Fibroblast of peridontal ligament (primary cell): ENCODE measurements at regions not wholly inside any gene's neighbourhood (a gene's known extent, or its start where the extent isn't known, plus 50 kb on each side); places are given as distances from the start of the nearest gene placed in this dataset.

Source experiments
- DNase-seq: peaks from one replicate; pipeline ENCODE4 v3.0.0-alpha.2; 2010; ENCODE audit errors: extremely low read depth

DNA sequence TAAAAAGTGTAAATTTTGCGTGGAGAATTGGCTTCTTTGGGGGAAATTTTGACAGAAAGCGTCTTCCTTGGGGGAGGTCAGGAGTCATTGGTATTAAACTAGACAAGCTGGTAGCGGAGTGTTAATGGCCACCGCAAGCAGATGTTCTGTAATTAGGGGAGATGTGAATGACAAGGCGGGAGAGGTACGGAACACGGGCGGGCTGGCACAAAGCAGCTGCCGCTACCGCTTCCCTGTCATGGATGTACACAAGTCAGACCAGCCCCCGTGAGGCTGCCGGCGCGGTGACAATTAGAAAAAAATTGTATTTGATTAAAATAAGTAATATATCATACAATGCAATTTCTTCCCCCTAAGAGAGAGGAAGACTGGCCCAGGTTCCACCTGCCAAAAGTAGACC is 501.6 kb downstream of the VRK1 start:
- no peak for DNase-seq

DNA sequence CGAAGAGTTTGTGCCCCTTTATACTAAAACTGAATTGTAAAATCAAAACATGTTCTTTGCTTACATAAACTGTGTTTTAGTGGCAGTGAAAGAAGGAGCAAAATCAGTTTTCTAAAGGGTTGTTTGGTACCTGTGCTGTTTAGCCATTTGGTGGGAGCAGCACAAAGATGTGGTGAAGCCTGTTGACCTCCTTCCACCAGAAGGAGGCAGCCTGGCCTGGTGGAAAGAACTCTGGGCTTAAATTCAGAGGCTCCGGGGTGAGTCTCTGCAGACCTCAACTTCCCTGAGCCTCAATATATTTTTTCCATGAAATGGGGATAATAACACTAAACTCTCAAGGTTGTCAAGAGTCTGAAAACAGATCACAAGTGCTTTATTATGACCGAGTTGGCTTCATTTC is 502.5 kb downstream of the VRK1 start:
- no peak for DNase-seq

DNA sequence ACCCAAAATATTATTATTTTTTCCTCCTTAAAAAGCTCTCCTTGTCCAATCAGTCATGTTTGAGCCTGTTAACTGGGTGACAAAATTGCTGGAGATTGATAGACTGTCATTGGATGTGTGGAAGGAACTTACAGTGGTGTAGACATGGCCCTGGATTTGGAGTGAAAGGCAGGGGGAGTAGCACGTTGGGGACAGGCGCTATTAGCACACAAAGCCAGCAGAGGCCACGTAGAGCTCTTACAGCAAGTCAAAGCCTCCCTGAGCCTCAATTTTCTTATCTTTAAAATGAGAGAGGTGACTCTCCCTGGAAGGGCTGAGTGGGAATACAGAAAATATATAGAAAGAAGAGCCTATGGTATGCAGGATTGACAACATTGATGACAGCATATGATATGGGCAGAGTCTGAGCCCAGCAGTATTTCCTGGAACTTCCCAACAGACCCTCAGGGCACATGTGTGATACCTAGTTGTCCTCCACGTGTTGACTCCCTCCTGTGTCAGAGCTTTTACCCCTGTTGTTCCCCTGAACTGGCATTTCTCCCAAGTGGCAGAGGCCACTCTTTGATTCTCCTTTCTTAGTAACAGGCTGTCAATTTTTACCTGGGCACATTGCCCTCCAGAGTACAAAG is 504.9 kb downstream of the VRK1 start:
- DNase-seq: no peak

DNA sequence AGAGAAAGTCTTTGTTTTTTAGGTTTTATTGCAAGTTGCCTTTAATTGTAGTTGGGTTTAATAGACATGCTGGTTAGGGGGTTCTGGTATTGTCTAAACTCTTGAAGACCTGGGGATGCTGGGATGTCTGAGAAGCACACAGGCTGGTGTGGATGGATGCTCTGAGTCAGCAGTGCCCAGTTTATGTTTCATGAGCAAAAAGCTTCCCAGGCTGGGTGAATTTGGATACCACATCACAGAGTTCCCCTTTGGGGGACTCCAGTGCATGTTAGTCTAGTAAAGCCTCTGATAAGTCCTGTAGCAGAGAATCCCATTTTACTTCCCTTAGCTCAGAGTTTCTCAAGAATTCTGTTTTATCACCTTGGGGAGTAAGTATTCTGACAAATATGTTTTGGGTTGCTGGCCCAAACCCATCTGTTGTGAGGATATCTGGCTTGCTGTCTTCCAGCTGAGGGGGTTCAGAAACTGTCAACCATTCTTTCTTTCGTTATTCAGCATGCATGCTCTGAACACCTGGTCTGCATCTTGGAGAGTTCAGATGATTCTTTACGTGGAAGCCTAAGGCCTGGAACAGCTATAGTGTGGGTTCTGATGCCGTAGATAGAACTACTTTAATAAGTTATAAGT is 509.1 kb downstream of the VRK1 start:
- DNase-seq: peak; percentile 2

DNA sequence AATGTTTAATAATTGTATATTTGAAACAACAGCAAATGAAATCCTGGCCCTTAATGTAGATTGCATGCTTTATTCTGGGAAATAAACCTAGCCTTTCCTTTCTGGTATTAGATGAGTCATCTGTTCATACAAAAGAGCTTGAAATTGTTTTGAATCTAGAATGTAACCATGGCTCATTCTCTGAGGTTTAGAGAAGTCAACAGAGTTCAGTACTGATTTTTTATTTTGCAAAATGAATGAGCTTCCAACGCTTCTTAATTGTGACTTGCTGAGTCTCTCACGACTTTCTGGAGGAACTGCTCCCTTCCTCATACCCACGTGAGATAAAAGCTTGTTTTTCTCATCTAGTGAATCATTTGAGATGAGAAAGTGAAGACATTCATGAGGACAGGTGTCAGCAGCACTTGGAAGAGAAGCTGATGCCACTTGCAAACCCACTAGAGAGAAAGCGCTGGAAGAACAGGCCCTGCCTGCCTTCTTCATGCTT is 509.6 kb downstream of the VRK1 start:
- peak; percentile 38 for DNase-seq

DNA sequence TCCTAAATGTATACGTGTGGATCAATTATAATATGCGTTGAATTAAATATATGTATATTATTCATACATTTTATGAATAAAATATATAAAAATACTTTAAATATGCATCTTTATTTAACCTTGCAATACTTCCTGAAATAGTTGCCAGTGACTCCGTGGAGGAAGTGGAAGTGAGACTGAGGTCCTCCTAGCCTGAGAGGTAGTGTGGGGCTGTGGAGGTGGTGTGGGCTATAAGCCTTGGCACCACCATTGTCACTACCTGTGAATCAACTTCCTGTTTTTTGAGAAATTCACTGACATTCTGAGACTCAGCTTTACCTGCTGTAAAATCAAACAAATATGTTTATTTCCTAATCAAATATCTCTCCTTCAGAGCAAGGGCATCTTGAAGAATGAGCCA is 514.2 kb downstream of the VRK1 start:
- no peak for DNase-seq

DNA sequence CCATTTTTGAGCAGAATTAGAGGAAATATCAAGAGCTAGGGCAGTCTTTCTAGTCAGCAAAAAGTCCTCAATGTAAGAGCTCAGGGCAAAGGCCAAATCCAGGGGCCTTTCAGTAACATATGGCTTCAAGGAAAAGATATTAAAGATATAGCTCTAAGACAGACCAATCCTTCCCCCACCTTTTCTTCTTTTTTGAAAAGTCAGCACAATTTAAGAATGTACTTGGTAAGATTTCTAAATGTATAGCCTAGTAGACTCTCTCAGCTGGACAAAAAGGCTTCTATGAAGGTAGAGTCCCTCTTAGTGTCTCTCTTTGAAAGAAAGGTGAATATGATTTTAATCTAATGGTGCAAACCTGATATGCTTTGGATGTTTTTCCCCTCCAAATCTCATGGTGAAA is 515.7 kb downstream of the VRK1 start:
- no peak for DNase-seq

DNA sequence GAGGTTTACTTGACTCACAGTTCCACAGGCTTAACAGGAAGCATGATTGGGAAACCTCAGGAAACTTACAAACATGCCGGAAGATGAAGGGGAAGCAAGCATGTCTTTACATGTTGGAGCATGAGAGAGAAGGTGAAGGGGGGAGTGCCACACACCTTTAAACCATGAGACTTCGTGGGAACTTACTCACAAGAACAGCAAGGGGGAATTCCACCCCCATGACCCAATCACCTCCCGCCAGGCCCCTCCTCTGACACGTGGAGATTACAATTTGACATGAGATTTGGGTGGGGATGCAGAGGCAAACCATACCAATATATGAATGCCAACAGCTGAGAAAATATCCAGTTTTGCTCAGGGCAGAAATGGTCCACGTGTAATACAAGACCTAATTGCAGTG is 518.6 kb downstream of the VRK1 start:
- no peak for DNase-seq

DNA sequence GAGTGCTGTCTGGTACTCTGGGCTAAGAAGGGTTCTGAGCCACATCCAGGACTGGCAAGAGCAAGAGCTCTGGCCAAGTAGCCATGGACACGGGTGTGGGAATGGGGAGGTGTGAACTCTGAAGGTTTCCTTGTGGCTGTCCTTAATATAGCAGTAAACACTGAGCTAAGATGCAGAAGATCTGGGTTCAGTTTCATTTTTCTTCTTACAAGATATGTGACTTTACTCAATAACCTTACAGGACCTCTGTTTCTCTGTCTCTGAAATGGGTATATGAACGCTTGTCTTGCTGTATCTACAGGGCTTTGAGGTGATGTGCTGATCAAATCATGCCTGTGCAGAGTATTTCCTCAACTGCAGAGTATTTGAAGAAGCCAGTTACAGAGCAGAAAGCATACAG is 521.2 kb downstream of the VRK1 start:
- DNase-seq: no peak

DNA sequence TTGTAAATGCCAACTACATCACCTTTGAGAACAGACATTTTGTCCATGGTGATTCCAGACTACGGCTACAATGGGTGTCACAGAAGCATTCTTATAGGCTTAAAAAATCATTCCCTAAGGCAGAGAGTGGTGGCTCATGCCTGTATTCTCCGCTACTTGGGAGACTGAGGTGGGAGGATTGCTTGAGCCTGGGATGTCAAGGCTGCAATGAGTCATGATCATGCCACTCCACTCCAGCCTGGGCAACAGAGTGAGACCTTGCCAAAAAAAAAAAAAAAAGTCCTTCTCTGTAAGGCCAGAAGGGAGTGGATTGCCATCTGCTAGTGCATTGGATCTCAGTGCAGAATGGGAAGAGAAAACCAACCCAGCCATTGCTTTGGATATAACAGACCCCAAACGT is 522.5 kb downstream of the VRK1 start:
- no peak for DNase-seq

DNA sequence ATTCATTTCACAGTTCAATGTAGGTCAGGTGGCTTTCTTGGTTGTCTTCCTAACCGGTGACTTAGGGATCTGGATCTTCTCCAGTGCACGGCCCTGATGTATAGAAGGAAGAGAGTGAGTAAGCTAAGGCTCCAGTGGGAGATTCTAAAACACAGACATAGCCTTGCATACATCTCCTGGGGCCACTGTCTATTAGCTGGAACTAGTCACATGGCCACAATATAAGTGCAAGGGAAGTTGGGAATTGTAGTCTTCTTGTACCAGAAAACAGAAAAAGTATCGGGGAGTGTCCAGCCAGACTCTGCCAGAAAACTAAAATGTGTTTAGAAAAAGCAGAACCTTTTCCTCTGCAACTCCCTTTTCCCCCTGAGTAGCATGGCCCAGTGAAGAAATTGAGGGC is 531.6 kb downstream of the VRK1 start:
- DNase-seq: no peak

DNA sequence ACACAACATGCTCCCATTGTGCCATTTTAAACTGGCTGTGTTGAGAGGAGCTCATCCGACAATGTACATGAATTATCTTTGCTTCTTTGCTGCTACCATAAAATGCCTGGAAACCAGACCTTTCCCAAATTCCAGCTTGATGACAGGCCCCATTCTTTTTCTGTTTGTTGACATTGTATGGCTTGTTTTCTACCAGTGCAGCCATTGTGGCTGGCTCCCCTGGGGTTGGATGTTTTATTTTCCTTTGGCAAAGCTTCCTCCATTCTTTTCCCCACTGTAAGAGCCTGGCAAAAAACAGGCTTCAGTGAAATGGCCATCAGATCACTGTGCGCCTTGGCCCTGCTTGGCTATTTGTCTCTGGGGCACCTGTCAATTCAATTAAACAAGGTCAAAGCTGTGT is 532.5 kb downstream of the VRK1 start:
- DNase-seq: peak; percentile 10

DNA sequence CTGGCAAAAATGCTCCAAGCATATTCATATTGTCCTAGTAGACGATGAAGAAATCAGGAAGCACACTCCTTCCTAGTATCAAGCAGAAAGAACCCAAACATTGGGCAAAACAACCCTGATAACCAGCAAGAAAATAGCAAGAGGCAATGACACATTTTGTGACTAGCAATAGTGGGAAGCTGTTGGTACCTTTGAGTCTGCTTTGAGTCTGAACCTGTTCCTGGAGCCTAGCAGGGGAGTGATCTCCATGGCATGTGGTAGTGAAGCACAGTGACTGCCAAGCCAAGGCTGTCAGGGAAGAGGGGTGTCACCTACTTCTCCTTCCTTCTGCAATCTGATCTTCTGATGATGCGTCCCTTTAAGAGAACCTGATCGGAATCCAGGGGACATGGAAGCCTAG is 533.9 kb downstream of the VRK1 start:
- DNase-seq: no peak

DNA sequence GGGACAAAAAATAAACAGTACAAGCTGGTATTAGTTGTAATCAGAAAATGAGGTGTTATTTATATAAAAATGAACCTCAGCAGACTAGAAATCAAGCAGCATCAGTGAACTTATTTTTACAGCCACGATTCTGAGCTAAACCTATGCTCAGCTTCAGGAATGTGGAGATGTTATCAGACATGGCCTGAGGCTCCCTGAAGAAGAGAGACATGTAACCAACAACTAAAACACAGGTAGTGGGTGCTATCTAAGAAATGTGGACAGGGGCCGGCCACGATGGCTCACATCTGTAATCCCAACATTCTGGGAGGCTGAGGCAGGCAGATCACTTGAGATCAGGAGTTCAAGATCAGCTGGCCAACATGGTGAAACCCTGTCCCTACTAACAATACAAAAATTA is 534.3 kb downstream of the VRK1 start:
- no peak for DNase-seq

DNA sequence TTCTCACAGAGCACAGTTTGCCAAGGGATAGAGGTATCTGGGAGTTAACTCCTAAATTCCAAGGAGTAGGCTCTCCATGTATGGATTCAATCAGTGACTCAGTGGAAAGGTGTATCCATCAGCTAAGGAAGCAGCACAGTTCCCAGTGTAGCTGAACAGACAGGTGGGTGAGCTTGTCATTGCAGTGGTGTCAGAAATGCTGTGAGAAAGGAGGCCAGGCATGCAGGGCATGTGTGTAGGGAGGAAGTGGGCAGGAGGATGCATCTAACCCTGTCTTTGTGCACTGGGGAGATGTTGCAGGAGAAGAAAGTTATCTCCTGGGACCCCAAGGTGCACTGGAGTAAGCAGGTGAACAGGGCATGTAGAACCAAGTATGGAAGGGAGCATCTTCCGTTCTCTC is 539.0 kb downstream of the VRK1 start:
- no peak for DNase-seq

DNA sequence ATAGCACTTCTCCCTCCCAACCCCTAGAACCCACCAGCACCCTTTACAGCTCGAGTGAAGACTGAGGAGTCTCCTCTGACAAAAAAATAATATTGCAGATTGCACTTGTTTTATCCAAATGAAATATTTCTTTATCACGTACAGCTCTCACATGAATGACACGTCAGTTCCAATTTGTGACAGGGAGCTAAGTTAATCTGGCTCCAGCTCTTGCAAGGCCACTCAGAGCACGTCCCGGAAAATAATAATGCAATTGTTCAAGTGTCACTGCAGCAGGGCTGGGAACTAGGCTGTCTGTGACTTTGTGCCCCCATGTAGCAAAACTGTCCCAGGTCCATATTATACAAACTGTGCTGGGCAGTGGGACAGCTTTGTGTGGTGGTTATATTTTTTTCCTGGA is 539.6 kb downstream of the VRK1 start:
- no peak for DNase-seq

DNA sequence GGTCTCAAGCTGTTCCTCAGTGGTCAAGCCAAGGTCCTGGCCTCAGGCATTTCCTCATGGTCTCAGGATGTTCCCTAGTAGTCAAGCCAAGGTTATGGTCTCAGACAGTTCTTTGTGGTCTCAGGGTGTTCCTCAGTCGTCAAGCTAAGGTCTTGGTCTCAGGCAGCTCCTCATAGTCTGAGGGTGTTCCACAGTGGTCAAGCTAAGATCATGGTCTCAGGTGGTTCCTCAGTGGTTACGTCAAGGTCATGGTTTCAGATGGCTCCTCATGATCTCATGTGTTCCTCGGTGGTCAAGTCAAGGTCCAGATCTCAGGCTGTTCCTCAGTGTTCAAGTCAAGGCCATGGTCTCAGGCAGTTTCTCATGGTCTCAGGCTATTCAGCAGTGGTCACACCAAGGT is 540.1 kb downstream of the VRK1 start:
- no peak for DNase-seq

DNA sequence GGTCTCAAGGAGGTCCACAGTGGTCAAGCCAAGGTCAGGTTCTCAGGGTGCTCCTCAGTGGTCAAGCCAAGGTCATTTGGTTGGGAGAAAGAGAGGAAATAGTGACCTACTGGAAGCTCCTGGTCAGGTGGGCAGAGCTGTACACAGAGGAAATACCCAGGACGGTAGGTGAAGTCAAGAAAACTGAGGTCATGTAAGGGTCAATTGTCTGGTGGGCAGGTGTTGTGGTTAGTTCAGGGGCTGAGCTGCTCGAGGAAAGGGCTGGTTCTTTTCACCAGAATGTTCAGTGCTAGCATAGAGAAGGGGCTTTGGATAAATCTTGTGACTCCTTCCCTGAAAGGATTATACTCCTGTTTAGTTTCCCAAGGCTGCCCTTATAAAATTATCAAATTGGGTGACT is 540.5 kb downstream of the VRK1 start:
- no peak for DNase-seq

DNA sequence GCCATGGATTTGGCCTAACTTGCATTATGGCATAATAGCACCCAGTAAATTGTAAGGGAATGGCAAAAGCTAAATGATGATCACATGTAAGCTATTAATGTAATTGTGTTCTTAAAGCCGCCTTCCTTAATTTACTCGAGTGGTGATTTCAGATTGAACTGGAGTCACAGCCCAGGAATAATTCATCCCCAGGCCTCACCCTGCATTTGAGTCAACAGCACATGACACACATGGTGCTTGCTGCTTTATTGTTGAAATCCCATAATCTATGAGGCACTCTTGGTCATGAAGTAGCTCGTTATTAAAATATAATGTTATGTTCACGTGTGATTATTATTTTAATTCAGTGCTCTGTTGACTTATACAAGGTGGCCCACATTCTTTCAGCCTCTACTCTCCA is 547.5 kb downstream of the VRK1 start:
- DNase-seq: no peak

DNA sequence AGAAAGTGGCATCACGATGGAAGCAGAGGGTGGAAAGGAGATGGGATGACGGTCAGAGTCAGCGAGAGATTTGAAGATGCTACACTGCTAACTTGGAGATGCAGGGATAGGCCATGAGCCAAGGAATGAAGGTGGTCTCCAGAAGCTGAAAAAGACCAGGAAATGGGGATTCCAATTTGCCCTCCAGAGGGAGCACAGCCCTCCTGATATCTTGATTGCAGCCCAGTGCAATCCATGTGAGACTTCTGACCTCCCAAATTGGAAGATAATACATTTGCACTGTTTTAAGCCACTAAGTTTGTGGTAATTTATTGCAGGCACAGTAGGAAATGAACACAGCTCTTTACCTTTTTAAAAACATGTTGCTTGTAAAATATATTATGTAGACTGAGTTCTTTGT is 549.5 kb downstream of the VRK1 start:
- DNase-seq: no peak

DNA sequence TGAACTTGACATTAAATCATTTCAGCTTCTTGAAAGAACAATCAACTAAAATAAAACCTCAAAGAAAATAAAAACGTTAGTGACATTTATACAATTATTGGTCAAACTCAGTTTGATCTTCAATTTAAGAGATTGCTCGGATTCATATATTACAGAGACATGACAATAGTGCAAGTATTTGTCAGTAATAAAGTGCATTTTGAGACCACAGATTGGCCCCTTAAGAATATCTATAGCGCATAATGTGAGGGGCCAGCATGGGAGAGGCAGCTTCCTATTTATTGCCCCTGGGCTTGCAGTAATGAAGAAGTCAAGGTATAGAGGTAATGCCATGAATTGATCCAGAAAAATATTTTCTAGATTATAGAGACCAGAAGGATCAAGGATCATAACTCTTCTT is 552.3 kb downstream of the VRK1 start:
- DNase-seq: no peak

DNA sequence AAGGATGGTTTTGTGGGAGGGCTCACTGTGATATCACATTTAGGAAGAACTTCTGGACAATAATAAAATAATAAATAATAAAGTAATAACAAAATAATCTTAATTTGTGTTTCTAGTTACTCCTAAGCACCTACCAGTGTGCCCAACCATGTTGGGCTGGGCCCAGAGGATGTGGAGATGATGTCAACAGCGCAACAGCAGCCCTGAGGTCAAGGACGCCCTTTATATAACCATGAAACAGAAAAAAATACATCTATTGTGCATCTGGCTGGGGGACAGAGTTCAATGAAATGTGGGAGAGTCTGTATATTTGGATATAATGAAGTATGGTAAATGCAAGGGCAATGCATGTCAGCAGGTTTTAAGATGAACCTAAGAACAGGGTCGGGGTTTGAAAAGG is 552.8 kb downstream of the VRK1 start:
- DNase-seq: no peak

DNA sequence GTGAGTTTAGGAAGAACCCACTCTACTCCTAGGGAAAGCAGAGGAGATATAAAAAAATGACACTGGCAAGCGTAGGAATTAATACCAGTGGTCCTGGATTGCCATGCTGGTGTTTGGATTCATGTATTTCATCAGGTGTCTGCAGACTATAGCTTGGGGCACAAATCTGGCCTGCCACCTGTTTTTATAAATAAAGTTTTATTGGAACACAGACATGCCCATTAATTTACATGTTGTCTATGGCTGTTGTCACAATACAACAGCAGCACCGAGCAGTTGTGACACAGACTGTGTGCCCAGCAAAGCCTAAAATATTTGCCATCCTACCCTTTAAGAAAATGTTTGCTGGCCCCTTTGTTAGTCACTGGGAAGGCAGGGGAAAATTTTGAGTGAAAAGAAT is 553.2 kb downstream of the VRK1 start:
- no peak for DNase-seq
